Breast epithelium (tissue), 3 donors: ENCODE measurements at regions not wholly inside any gene's neighbourhood (a gene's known extent, or its start where the extent isn't known, plus 50 kb on each side); places are given as distances from the start of the nearest gene placed in this dataset.

ENCODE experiments used
- CTCF ChIP-seq, 3 donors: fragments of 450-650 bp; IDR thresholded peaks; one replicate each; pipeline ENCODE4 v1.5.1; 2016 to 2017; ENCODE audit warnings: antibody characterized with exemption in 3 of 3, mild to moderate bottlenecking in 3 of 3, moderate library complexity in 3 of 3
- POLR2A ChIP-seq: fragments of 450-650 bp; IDR thresholded peaks from one replicate; pipeline ENCODE4 v1.6.1; 2016; ENCODE audit warnings: antibody characterized with exemption, mild to moderate bottlenecking, moderate library complexity

DNA sequence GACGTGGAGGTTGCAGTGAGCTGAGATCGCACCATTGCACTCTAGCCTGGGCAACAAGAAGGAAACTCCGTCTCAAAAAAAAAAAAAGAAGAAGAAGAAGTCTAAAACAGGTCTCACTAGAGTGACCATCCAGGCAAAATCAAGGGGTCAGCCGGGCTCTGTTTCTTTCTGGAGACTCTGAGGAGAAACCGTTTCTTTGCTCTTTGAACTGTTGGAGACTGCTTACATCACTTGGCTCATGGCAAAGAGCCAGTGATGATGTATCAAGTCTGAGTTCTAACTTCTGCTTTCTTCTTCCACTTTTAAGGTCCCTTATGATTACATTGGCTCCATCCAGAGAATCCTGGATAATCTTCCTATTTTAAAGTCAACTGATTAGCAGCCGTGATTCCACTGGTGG lies 306.8 kb downstream of the WDR11 start:
- TF ChIP-seq CTCF (IDR thresholded peaks at IDR 0.05) (no peak), POLR2A (no peak)
